Neural progenitor cell (in vitro differentiated cells): ENCODE measurements at regions not wholly inside any gene's neighbourhood (a gene's known extent, or its start where the extent isn't known, plus 50 kb on each side); places are given as distances from the start of the nearest gene placed in this dataset.

Experiments
- DNase-seq: peaks from one replicate; pipeline ENCODE4 v3.0.0-alpha.2; 2016; ENCODE audit warnings: low spot score
- H2AFZ ChIP-seq: fragments of 200-600 bp; sonication (generic); replicated peaks from 2 replicates; pipeline ENCODE4 v1.6.1; 2016; ENCODE audit warnings: antibody characterized with exemption
- H3F3A ChIP-seq: fragments of 200-600 bp; sonication (generic); 2 replicates; pipeline ENCODE4 v1.6.1; 2016; ENCODE audit warnings: antibody characterized with exemption, low read depth
- H3K27ac ChIP-seq: fragments of 200-600 bp; sonication (generic); 2 replicates; pipeline ENCODE4 v1.5.1; 2016; ENCODE audit warnings: mild to moderate bottlenecking
- H3K27me3 ChIP-seq: fragments of 200-600 bp; sonication (generic); 2 replicates; pipeline ENCODE4 v1.6.1; 2016; ENCODE audit warnings: mild to moderate bottlenecking, moderate library complexity
- H3K36me3 ChIP-seq: fragments of 200-600 bp; sonication (generic); 2 replicates; pipeline ENCODE4 v1.5.1; 2016
- H3K4me1 ChIP-seq: fragments of 200-600 bp; sonication (generic); 2 replicates; pipeline ENCODE4 v1.6.1; 2016; ENCODE audit warnings: mixed run types
- H3K4me2 ChIP-seq: fragments of 200-600 bp; sonication (generic); 2 replicates; pipeline ENCODE4 v1.6.1; 2016
- H3K4me3 ChIP-seq: fragments of 200-600 bp; sonication (generic); 2 replicates; pipeline ENCODE4 v1.5.1; 2016
- H3K79me2 ChIP-seq: fragments of 200-600 bp; sonication (generic); 2 replicates; pipeline ENCODE4 v1.6.1; 2016; ENCODE audit warnings: low read depth
- H3K9ac ChIP-seq: fragments of 200-600 bp; sonication (generic); 2 replicates; pipeline ENCODE4 v1.6.1; 2016
- H3K9me3 ChIP-seq: fragments of 200-600 bp; sonication (generic); 2 replicates; pipeline ENCODE4 v1.5.1; 2016; ENCODE audit warnings: low read depth
- H4K20me1 ChIP-seq: fragments of 200-600 bp; sonication (generic); 2 replicates; pipeline ENCODE4 v1.6.1; 2016; ENCODE audit warnings: low read depth
- H3K27ac Mint-ChIP-seq: 3 replicates; pipeline ENCODE4 v1.8.0; 2021; ENCODE audit warnings: mixed read lengths
- H3K27me3 Mint-ChIP-seq: 2 replicates; pipeline ENCODE4 v1.8.0; 2022; ENCODE audit warnings: low read depth, mild to moderate bottlenecking, inconsistent platforms, moderate library complexity, mixed read lengths; ENCODE audit not compliant: insufficient read depth
- H3K36me3 Mint-ChIP-seq: 3 replicates; pipeline ENCODE4 v1.8.0; 2021; ENCODE audit warnings: mixed read lengths
- H3K4me1 Mint-ChIP-seq: 3 replicates; pipeline ENCODE4 v1.8.0; 2021; ENCODE audit warnings: mixed read lengths
- H3K4me3 Mint-ChIP-seq: 3 replicates; pipeline ENCODE4 v1.8.0; 2021; ENCODE audit warnings: mild to moderate bottlenecking, moderate library complexity, mixed read lengths
- H3K9me3 Mint-ChIP-seq: 3 replicates; pipeline ENCODE4 v1.8.0; 2020; ENCODE audit warnings: mixed read lengths
- CTCF ChIP-seq: fragments of 200-600 bp; sonication (generic); IDR thresholded peaks from 2 replicates; pipeline ENCODE4 v1.5.1; 2017; ENCODE audit warnings: antibody characterized with exemption, mild to moderate bottlenecking
- EZH2 ChIP-seq: fragments of 200-600 bp; sonication (generic); IDR thresholded peaks from 2 replicates; pipeline ENCODE4 v1.6.1; 2017; ENCODE audit warnings: antibody characterized with exemption, mild to moderate bottlenecking, moderate library complexity
- EZH2phosphoT487 ChIP-seq: fragments of 200-600 bp; sonication (generic); IDR thresholded peaks from 2 replicates; pipeline ENCODE4 v1.6.1; 2017; ENCODE audit warnings: antibody characterized with exemption

GRCh38 chr9:87266697-87267096 lies 231.0 kb upstream of the DAPK1 start:
- no peak overlapping the region for H3K27ac ChIP-seq
- no peaks in the 10 kb centered on the region for H3K79me2 ChIP-seq
- no peak overlapping the region for H3K9ac ChIP-seq
- H2AFZ ChIP-seq = no peak overlapping the region
- TF ChIP-seq CTCF (no peak), EZH2 (no peak), EZH2phosphoT487 (no peak)
- H3K9me3 ChIP-seq = no peaks in the 10 kb centered on the region
- H3K4me2 ChIP-seq = no peak overlapping the region
- Mint-ChIP-seq H3K36me3 (no peaks in the 10 kb centered on the region), H3K27me3 (peaks cover 2% of the 10 kb centered on the region), H3K27ac (no peak overlapping the region), H3K4me3 (no peak overlapping the region), H3K4me1 (peaks cover 22% of the 10 kb centered on the region), H3K9me3 (peaks cover 2% of the 10 kb centered on the region)
- no peaks in the 10 kb centered on the region for H3K36me3 ChIP-seq
- no peaks in the 10 kb centered on the region for H3K27me3 ChIP-seq
- H3K4me1 ChIP-seq = peaks cover 16% of the 10 kb centered on the region
- H3K4me3 ChIP-seq = no peak overlapping the region
- H3F3A ChIP-seq = peaks cover 10% of the 10 kb centered on the region
- no peaks in the 10 kb centered on the region for H4K20me1 ChIP-seq
- DNase-seq = no peak

GRCh38 chr9:87267251-87268070 lies 230.2 kb upstream of the DAPK1 start:
- Mint-ChIP-seq H3K27ac (no peak overlapping the region), H3K36me3 (no peaks in the 10 kb centered on the region), H3K4me3 (no peak overlapping the region), H3K27me3 (peaks cover 2% of the 10 kb centered on the region), H3K4me1 (peaks cover 26% of the 10 kb centered on the region), H3K9me3 (no peaks in the 10 kb centered on the region)
- Histone ChIP-seq H3K4me3 (no peak overlapping the region), H3K36me3 (no peaks in the 10 kb centered on the region), H3F3A (peaks cover 10% of the 10 kb centered on the region), H3K9me3 (no peaks in the 10 kb centered on the region), H3K27ac (no peak overlapping the region), H3K79me2 (no peaks in the 10 kb centered on the region), H3K9ac (no peak overlapping the region), H2AFZ (no peak overlapping the region), H4K20me1 (no peaks in the 10 kb centered on the region), H3K4me2 (no peak overlapping the region), H3K4me1 (peaks cover 16% of the 10 kb centered on the region), H3K27me3 (no peaks in the 10 kb centered on the region)
- TF ChIP-seq EZH2phosphoT487 = no peak
- TF ChIP-seq CTCF = no peak
- no peak for TF ChIP-seq EZH2
- no peak for DNase-seq

- H3K9me3 ChIP-seq = no peaks in the 10 kb centered on the region
- H3F3A ChIP-seq = peaks cover 10% of the 10 kb centered on the region
- no peak overlapping the region for H3K27ac ChIP-seq
- H3K4me3 ChIP-seq = no peak overlapping the region
- H3K27me3 ChIP-seq = no peaks in the 10 kb centered on the region
- H4K20me1 ChIP-seq = no peaks in the 10 kb centered on the region
- H3K36me3 ChIP-seq = no peaks in the 10 kb centered on the region
- TF ChIP-seq CTCF (no peak), EZH2 (no peak)
- no peak overlapping the region for H3K9ac ChIP-seq
- Mint-ChIP-seq H3K36me3 (no peaks in the 10 kb centered on the region), H3K4me3 (peak overlapping the region; percentile 69), H3K27me3 (peaks cover 2% of the 10 kb centered on the region), H3K27ac (peak overlapping the region; percentile 97), H3K4me1 (peaks cover 28% of the 10 kb centered on the region), H3K9me3 (no peaks in the 10 kb centered on the region)
- H3K79me2 ChIP-seq = no peaks in the 10 kb centered on the region
- peaks cover 16% of the 10 kb centered on the region for H3K4me1 ChIP-seq
- no peak overlapping the region for H2AFZ ChIP-seq
- peak overlapping the region; percentile 21 for H3K4me2 ChIP-seq
- DNase-seq = no peak
Measured at GRCh38 chr9:87269296-87270176, 228.1 kb upstream of the DAPK1 start.
